RWPE1 (cell line): ENCODE measurements at regions not wholly inside any gene's neighbourhood (a gene's known extent, or its start where the extent isn't known, plus 50 kb on each side); places are given as distances from the start of the nearest gene placed in this dataset.

ENCODE experiments used
- CTCF ChIA-PET: fragments of 350-600 bp; sonication (Branson Sonifier 250); formaldehyde crosslinking; extraction: SDS; loops from one replicate; lab custom pipeline; 2021; lab: Yijun Ruan, JAX
- POLR2A ChIA-PET: fragments of 400-600 bp; formaldehyde crosslinking; extraction: SDS; loops from one replicate; lab custom pipeline; 2020; ENCODE audit warnings: antibody characterized with exemption; ENCODE audit not compliant: low non-redundant PET; lab: Yijun Ruan, JAX
- DNase-seq: peaks from one replicate; pipeline ENCODE4 v3.0.0; 2012; ENCODE audit warnings: low spot score
- H3K27ac ChIP-seq: fragments of 450-650 bp; 2 replicates; pipeline ENCODE4 v1.5.1; 2017
- CTCF ChIP-seq: fragments of 450-650 bp; conservative IDR thresholded peaks from 2 replicates; pipeline ENCODE4 v1.5.1; 2017; ENCODE audit warnings: low read depth, mild to moderate bottlenecking

- DNase-seq: no peak
- no peak overlapping the region for H3K27ac ChIP-seq
- ChIA-PET POLR2A (no interaction called here), CTCF (interaction anchor here (0.6 kb wide), 1 partner anchor 46 kb away, joined by 4 read pairs; no protein-coding TSS in a partner anchor)
- TF ChIP-seq CTCF: no peak
These were observed 577.3 kb upstream of the NUDT12 start for GRCh38 chr5:104139840-104140239.

GRCh38 chr5:104130320-104130719, 567.7 kb upstream of the NUDT12 start:
- ChIA-PET CTCF (no interaction called here), POLR2A (no interaction called here)
- no peak overlapping the region for H3K27ac ChIP-seq
- no peak for TF ChIP-seq CTCF
- DNase-seq: no peak

- no peak overlapping the region for H3K27ac ChIP-seq
- ChIA-PET POLR2A (no interaction called here), CTCF (interaction anchor here (0.6 to 0.7 kb wide), 2 partner anchors 16 to 26 kb away, joined by 3 read pairs; no protein-coding TSS in a partner anchor)
- no peak for DNase-seq
- no peak for TF ChIP-seq CTCF
These were observed 565.8 kb upstream of the NUDT12 start for GRCh38 chr5:104128348-104128747.

GRCh38 chr5:104126980-104127379, 564.4 kb upstream of the NUDT12 start:
- no peak for DNase-seq
- H3K27ac ChIP-seq: no peak overlapping the region
- no peak for TF ChIP-seq CTCF
- CTCF ChIA-PET: no interaction called here
- POLR2A ChIA-PET: no interaction called here

- no peak overlapping the region for H3K27ac ChIP-seq
- ChIA-PET POLR2A (no interaction called here), CTCF (no interaction called here)
- no peak for TF ChIP-seq CTCF
- no peak for DNase-seq
These were observed 556.9 kb upstream of the NUDT12 start for GRCh38 chr5:104119529-104119928.

GRCh38 chr5:104111632-104112031, 549.0 kb upstream of the NUDT12 start:
- no peak for DNase-seq
- TF ChIP-seq CTCF: no peak
- ChIA-PET CTCF (no interaction called here), POLR2A (no interaction called here)
- H3K27ac ChIP-seq: no peak overlapping the region

- CTCF ChIA-PET: no interaction called here
- DNase-seq: no peak
These were observed 533.9 kb upstream of the NUDT12 start for GRCh38 chr5:104096451-104096850.

More at GRCh38 chr5:104096451-104096850, 533.9 kb upstream of the NUDT12 start:
- H3K27ac ChIP-seq: no peak overlapping the region
- TF ChIP-seq CTCF: no peak
- POLR2A ChIA-PET: no interaction called here
